Activated T-helper 17 cell treated with anti-CD3 and anti-CD28 coated beads, Interleukin-2, amount 50 U/mL, for 72 hours (primary cell): ENCODE measurements at regions not wholly inside any gene's neighbourhood (a gene's known extent, or its start where the extent isn't known, plus 50 kb on each side); places are given as distances from the start of the nearest gene placed in this dataset.
A peak's percentile ranks its signal among the peaks of the same experiment; 100 is the strongest.

Experiments
- ATAC-seq: fragments of 150-1000 bp; cut with Tn5 transposase; replicated peaks from 2 replicates; pipeline ENCODE4 v1.10.0; 2021; ENCODE audit warnings: mild to moderate bottlenecking, moderate library complexity
- H3K27ac Mint-ChIP-seq: one replicate; pipeline ENCODE4 v1.8.0; 2022; ENCODE audit warnings: mixed read lengths
- H3K27me3 Mint-ChIP-seq: one replicate; pipeline ENCODE4 v1.8.0; 2022; ENCODE audit warnings: mixed read lengths
- H3K36me3 Mint-ChIP-seq: one replicate; pipeline ENCODE4 v1.8.0; 2022; ENCODE audit warnings: low read depth, mild to moderate bottlenecking, mixed read lengths
- H3K4me1 Mint-ChIP-seq: one replicate; pipeline ENCODE4 v1.8.0; 2022; ENCODE audit warnings: mixed read lengths
- H3K4me3 Mint-ChIP-seq: one replicate; pipeline ENCODE4 v1.8.0; 2022; ENCODE audit warnings: mild to moderate bottlenecking, mixed read lengths
- H3K9me3 Mint-ChIP-seq: one replicate; pipeline ENCODE4 v1.8.0; 2022; ENCODE audit warnings: mixed read lengths

DNA sequence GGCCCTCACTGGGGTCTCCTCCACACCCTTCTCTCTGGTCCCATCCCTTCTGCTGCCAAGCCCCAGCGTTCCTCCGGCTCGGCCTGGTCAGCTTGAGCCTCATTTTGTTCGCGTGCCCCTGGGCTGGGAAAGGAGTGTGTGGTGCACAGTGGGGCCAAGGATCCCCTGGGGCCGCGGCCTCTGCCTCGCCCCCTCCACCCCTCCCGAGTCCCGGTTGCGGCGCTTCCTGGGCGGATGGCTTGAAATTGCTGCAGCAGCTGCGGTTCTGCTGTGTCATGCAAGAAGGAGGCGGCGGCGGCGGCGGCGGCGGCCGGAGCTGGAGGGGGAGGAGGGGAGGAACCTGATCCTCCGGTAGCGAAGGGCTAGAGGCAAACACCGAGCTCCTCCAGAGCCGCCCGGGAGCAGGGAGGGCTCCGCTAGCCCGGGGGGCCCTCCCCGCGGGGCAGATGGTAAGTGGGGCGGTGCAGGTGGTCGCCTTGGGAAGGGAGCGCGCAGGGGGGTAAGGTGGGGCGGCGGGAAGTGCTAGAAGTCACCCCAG lies 217.8 kb upstream of the MKLN1 start:
- peaks cover 20% of the 10 kb centered on the region for H3K4me1 Mint-ChIP-seq

DNA sequence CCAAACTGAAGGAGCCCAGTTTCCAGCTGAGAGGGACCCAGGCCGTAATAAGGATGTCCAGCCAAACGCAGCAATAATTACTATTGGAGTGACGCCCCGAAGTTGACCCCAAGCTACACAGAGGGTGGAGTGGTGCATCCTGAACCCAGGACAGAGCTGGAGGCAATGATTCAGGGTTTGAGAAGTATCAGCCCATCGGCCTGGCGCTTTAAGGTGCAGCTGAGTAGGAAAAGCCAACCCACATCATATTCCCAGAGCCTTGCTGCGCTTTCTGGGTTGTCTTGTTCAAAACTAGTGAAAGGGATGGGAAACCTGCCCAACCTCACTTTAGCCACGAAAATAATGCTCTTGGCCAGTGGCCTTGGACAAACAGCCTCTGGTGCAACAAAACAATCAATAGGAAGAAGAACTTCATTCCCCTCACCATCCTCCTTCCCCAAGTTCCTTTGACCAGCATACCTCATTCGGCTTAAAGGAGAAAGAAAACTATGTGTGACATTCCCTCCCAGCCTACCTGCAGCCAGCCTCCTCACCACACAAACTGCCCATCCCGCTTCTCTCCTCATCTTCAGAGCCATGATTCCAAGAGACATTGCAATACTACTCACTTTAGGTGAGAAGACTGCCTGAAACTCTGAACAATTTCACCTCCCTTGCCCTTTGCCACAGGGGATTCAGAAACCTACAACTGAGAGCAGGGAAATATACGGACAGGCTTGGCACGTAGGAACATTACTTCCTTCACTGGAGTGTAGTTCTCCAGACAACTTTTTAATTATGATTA lies 217.2 kb upstream of the MKLN1 start:
- peak overlapping the region; percentile 96 for H3K4me3 Mint-ChIP-seq

More for the DNA sequence above, 217.8 kb upstream of the MKLN1 start:
- Mint-ChIP-seq H3K27me3 (no peaks in the 10 kb centered on the region), H3K36me3 (peaks cover 57% of the 10 kb centered on the region), H3K27ac (peak overlapping the region; percentile 99), H3K4me3 (peak overlapping the region; percentile 96), H3K9me3 (no peaks in the 10 kb centered on the region)
- peak; percentile 26 for ATAC-seq

DNA sequence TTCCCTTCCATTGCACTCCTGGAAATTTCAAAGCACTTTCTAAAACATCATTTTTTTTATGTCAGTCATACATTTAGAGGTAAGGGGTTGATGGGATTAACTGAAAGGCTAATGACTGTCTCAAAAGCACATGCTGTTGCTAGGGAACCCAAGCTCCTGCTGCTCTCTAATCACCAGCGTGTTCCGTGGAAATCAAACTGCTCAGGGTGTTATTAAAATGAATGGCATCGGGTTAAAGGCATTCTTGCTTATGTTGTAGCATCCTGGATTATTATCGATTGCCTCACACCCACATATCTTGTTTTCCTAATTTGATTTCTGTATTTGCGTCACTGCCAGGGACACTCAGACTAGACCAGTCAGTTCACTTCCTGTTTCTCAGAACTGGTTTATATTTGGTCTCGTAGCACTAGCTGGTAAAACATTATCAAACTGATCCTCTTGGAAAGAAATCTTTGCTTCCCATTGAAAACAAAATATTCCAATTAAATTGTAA lies 216.5 kb upstream of the MKLN1 start:
- peak; percentile 25 for ATAC-seq
- no peaks in the 10 kb centered on the region for H3K27me3 Mint-ChIP-seq
- H3K4me1 Mint-ChIP-seq, result peaks cover 14% of the 10 kb centered on the region
- peak overlapping the region; percentile 99 for H3K27ac Mint-ChIP-seq
- peak overlapping the region; percentile 96 for H3K4me3 Mint-ChIP-seq
- H3K9me3 Mint-ChIP-seq, result no peaks in the 10 kb centered on the region
- H3K36me3 Mint-ChIP-seq, result peaks cover 48% of the 10 kb centered on the region

More for the DNA sequence above, 217.2 kb upstream of the MKLN1 start:
- Mint-ChIP-seq H3K36me3 (peaks cover 50% of the 10 kb centered on the region), H3K27me3 (no peaks in the 10 kb centered on the region), H3K9me3 (no peaks in the 10 kb centered on the region), H3K4me1 (peaks cover 14% of the 10 kb centered on the region), H3K27ac (peak overlapping the region; percentile 99)
- ATAC-seq, result no peak

DNA sequence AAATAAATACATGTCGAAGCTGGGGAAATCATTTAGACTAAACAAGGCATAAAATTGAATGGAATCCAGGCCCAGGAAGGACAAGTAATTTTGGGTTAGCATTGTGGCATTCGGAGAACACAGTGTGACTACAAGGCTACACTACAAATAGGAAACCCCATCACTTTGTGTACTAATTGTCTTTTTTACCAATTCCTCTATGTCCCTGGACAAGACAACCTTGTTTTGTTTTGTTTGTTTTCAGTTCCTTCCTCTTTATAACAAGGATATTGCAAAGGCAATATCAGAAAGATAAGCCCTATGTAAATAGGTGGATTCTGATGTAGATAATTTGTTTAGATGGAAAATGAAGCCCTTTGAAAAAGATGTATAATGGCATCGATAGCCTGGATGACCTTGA lies 215.9 kb upstream of the MKLN1 start:
- Mint-ChIP-seq H3K27me3 (no peaks in the 10 kb centered on the region), H3K9me3 (no peaks in the 10 kb centered on the region), H3K4me1 (peaks cover 14% of the 10 kb centered on the region), H3K4me3 (peak overlapping the region; percentile 96), H3K36me3 (peaks cover 41% of the 10 kb centered on the region), H3K27ac (peak overlapping the region; percentile 99)
- ATAC-seq, result no peak

DNA sequence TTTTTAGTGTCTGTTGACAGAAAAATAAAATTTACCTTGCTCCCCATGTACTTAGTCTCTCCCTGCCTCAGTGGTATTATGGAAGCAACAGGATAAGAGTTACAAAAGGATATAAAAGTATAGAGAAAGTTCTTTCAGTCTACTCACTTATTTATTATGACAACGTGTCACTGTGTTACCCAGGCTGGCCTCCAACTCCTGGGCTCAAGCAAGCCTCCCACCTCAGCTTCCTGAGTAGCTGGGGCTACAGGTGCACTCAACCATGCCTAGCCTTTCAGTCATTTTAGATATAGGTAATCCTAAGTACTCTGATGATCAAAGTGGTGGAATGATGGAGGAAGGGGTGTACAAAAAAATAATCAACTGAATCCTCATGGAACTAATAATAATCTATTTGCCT lies 215.2 kb upstream of the MKLN1 start:
- H3K9me3 Mint-ChIP-seq, result peaks cover under 1% of the 10 kb centered on the region
- ATAC-seq, result no peak
- H3K4me1 Mint-ChIP-seq, result peaks cover 14% of the 10 kb centered on the region
- H3K27ac Mint-ChIP-seq, result peak overlapping the region; percentile 70
- peaks cover 35% of the 10 kb centered on the region for H3K36me3 Mint-ChIP-seq
- H3K4me3 Mint-ChIP-seq, result peak overlapping the region; percentile 33
- H3K27me3 Mint-ChIP-seq, result no peaks in the 10 kb centered on the region

DNA sequence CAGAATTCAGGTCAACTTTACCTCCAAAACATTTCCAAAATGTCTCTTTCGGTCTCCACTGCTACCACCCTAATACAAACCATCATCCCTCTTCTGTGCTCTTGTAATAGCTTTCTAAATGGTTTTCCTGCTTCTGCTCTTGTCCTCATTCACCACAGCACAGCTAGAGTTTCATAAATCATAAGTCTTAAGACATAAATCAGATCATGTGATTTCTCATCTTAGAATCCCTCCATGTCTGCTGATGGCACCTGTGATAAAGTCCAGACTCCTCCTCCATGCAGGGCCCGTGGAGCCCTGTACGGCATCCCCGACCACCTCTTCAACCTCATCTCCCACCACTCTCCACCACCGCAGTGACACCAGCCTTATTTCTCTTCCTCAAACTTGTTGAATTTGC lies 212.3 kb upstream of the MKLN1 start:
- no peak overlapping the region for H3K27ac Mint-ChIP-seq
- ATAC-seq, result no peak
- H3K36me3 Mint-ChIP-seq, result peaks cover 11% of the 10 kb centered on the region
- H3K4me3 Mint-ChIP-seq, result no peak overlapping the region
- peaks cover 11% of the 10 kb centered on the region for H3K4me1 Mint-ChIP-seq
- H3K27me3 Mint-ChIP-seq, result no peaks in the 10 kb centered on the region
- peaks cover 10% of the 10 kb centered on the region for H3K9me3 Mint-ChIP-seq

DNA sequence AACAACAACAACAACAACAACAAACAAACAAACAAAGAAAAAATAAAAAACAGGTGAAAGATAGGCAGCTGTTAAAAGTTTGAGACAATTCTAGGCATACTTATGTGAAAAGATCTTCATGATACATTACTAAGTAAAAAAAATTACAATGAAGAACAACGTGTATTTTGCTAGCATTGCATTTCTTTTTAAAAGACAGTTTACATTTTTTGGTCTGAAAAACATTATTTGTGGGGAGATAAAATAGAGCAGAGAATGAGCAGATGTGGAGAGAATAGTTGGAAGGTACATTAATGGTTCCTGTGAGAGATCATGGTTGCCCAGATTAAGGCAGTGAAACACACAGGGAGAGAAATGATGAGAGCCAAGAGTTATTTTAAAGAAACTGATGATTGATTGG lies 210.2 kb upstream of the MKLN1 start:
- Mint-ChIP-seq H3K9me3 (peaks cover 10% of the 10 kb centered on the region), H3K4me1 (no peaks in the 10 kb centered on the region), H3K27ac (no peak overlapping the region), H3K36me3 (no peaks in the 10 kb centered on the region), H3K27me3 (no peaks in the 10 kb centered on the region), H3K4me3 (no peak overlapping the region)
- ATAC-seq, result no peak

DNA sequence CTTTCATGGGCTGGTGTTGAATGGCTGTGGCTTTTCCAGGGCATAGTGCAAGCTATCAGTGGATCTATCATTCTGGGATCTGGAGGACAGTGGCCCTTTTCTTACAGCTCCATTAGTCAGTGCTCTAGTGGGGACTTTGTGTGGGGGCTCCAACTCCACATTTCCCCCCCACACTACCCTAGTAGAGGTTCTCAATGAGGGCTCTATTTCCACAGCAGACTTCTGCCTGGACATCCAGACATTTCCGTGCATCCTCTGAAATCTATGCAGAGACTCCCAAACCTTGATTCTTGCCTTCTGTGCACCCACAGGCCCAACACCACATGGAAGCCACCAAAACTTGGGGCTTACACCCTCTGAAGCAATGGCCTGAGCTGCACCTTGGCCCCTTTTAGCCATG lies 208.3 kb upstream of the MKLN1 start:
- no peaks in the 10 kb centered on the region for H3K4me1 Mint-ChIP-seq
- H3K36me3 Mint-ChIP-seq, result no peaks in the 10 kb centered on the region
- H3K9me3 Mint-ChIP-seq, result peaks cover 10% of the 10 kb centered on the region
- no peak overlapping the region for H3K4me3 Mint-ChIP-seq
- no peak overlapping the region for H3K27ac Mint-ChIP-seq
- no peaks in the 10 kb centered on the region for H3K27me3 Mint-ChIP-seq
- no peak for ATAC-seq

DNA sequence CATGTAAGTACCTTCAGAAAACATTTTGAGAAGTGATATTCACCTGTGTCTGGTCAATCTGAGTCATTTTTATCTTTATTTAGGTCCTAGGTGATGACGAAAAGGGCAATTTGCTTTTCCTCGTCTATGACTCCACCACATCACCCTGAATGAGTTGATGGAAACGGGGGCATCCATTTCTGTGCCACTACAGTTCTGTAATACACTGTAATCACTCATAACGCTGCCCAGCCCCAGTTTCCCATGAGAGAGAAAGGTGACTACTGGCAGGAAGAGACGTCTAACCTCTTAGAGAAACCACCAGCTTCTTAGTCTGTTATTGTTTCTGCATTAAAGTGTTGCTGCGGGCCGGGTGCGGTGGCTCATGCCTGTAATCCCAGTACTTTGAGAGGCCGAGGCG lies 205.3 kb upstream of the MKLN1 start:
- peak; percentile 92 for ATAC-seq
- Mint-ChIP-seq H3K36me3 (no peaks in the 10 kb centered on the region), H3K4me1 (no peaks in the 10 kb centered on the region), H3K9me3 (peaks cover 10% of the 10 kb centered on the region), H3K27ac (peak overlapping the region; percentile 65), H3K27me3 (no peaks in the 10 kb centered on the region), H3K4me3 (peak overlapping the region; percentile 40)

DNA sequence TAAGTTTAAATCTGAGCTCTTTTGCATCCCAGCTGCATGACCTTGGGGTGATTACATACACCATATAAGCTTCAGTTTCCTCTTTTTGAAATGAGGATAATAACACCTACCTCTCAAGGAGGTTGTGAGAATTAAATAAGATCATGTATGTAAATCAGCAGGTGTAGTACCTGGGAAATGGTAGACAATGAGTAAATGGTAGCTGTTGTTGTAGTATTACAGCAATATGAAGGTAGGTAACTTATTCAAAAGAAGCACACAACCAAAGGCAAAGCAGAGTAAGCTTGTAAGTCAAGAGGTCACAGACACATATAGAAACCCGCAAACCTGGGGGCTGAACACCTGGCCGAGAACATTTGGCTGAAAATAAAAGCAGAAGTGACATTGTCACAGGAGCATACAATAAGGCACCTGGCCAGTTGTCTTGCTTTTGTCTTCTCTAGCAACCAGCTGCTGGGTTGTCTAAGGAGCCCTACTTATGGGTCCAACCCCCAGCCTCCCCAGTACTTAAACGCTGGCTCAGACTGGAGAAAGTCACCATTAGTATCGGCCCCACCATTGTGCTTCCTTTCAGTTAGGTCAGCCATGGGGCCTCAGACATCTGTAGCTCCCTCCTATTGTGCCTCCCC lies 203.6 kb upstream of the MKLN1 start:
- H3K27ac Mint-ChIP-seq, result no peak overlapping the region
- ATAC-seq, result no peak
- H3K4me3 Mint-ChIP-seq, result no peak overlapping the region
- H3K36me3 Mint-ChIP-seq, result no peaks in the 10 kb centered on the region
- H3K9me3 Mint-ChIP-seq, result no peaks in the 10 kb centered on the region
- no peaks in the 10 kb centered on the region for H3K27me3 Mint-ChIP-seq
- no peaks in the 10 kb centered on the region for H3K4me1 Mint-ChIP-seq

DNA sequence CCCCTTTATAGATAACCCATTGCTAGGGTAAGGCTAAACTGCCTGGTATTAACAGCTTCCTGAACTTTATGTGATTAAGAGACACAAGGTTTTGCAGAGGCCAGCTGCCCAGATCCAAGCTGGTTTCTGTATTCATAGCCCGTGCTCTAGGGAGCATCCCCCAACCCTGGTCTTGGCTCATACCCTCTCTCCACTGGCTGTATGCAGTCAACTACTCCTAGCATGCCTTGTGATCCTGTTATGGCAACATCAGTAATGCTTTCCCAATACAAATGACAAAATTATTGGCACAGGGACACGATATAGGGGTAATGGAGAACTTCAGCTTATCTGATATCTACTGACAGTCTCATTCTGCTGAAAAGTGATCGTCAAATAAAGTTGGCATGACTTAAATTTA lies 202.8 kb upstream of the MKLN1 start:
- Mint-ChIP-seq H3K9me3 (no peaks in the 10 kb centered on the region), H3K4me3 (no peak overlapping the region)
- no peak for ATAC-seq

DNA sequence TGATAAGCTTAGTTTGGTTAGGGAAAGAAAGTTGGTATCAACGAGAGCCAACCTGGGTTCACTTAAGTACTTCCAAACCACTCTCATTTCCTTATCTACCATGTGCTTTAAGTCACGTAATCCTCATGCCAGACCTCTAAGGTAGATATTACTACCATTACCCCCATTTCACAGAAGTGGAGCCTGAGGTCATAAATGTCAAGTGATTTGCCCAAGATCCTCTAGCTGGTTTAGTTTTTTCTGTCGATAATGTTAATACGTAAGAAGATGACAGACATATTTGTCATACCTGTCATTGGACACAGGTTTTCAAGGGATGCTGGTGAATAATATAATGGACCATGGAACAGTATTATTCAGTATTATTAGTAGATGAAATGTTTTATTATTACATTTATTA lies 197.4 kb upstream of the MKLN1 start:
- Mint-ChIP-seq H3K27me3 (no peaks in the 10 kb centered on the region), H3K4me3 (no peak overlapping the region), H3K4me1 (no peaks in the 10 kb centered on the region), H3K27ac (no peak overlapping the region), H3K36me3 (no peaks in the 10 kb centered on the region), H3K9me3 (no peaks in the 10 kb centered on the region)
- ATAC-seq, result no peak

More for the DNA sequence above, 202.8 kb upstream of the MKLN1 start:
- Mint-ChIP-seq H3K27ac (no peak overlapping the region), H3K36me3 (no peaks in the 10 kb centered on the region), H3K4me1 (no peaks in the 10 kb centered on the region), H3K27me3 (no peaks in the 10 kb centered on the region)

DNA sequence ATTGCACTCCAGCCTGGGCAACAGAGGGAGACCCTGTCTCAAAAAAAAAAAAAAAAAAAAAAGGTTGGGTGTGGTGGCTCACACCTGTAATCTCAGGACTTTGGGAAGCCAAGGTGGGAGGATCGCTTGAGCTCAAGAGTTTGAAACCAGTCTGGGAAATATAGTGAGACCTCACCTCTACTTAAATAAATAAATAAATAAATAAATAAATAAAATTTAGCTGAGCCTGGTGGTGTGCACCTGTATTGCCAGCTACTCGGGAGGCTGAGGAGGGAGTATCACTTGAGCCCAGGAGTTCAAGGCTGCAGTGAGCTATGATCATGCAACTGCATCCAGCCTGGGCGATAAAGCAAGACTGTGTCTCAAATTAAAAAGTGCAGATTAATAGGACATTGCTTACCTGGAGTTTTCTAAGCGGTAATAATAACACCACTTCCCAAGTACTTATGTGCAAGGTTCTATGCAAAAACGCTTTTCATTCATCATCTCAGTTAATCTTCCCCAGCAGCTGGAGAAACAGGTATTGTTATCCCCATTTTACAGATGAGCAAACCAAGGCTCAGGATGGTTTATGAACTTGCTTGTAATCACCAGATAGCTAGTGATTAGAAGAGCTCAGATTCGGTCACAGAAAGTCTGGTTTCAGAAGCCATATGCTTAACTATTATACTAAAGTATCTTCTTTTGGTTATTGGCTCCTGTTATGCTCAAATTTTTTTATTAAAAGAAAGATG lies 196.5 kb upstream of the MKLN1 start:
- ATAC-seq, result no peak
- H3K36me3 Mint-ChIP-seq, result no peaks in the 10 kb centered on the region
- no peaks in the 10 kb centered on the region for H3K4me1 Mint-ChIP-seq
- H3K9me3 Mint-ChIP-seq, result no peaks in the 10 kb centered on the region
- H3K27ac Mint-ChIP-seq, result no peak overlapping the region
- H3K4me3 Mint-ChIP-seq, result no peak overlapping the region
- no peaks in the 10 kb centered on the region for H3K27me3 Mint-ChIP-seq

DNA sequence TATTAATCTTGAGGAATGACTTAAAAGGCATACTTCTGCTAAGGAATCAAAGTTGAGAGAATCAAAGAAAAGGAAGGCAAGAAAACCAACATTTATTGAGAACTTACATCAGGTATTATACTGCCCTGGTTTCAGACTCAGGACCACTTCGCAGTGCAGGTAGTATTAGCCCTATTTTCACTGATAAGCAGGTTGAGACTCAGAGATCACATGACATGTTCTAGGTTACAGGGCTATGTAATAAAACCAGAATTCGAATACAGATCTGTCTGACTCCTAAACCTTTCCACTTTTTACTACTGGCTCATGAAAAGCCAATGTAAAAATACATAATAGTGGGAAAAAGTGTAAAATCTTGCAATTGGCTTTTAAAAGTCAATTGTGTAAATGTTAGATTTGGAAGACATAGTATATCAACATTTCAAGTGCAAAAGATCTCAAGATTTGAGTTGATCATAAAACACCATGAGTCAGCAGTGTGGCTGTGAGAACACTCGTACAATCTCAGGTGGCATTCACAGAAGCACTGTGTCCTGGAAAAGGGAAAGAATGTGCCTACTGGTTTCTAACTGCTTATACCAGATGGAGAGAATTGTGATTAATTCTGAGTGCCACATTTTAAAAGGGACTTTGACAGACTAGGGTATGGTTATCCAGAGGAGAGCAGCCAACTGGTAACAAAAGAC lies 195.8 kb upstream of the MKLN1 start:
- H3K36me3 Mint-ChIP-seq, result no peaks in the 10 kb centered on the region

More for the DNA sequence above, 195.8 kb upstream of the MKLN1 start:
- Mint-ChIP-seq H3K27ac (no peak overlapping the region), H3K27me3 (no peaks in the 10 kb centered on the region), H3K4me1 (no peaks in the 10 kb centered on the region), H3K9me3 (no peaks in the 10 kb centered on the region), H3K4me3 (no peak overlapping the region)
- ATAC-seq, result no peak
